ENCODE measurements at regions not wholly inside any gene's neighbourhood (a gene's known extent, or its start where the extent isn't known, plus 50 kb on each side); places are given as distances from the start of the nearest gene placed in this dataset.

GRCh38 chr22:27456696-27457503, 344.7 kb downstream of the MN1 start:
- no peak for TF ChIP-seq CTCF (conservative IDR thresholded peaks at IDR 0.05; ENCODE audit: low read length)
- peak; percentile 90 for DNase-seq (ENCODE audit: low read depth)
- no peak overlapping the region for H3K4me3 ChIP-seq (ENCODE audit: low read length)

GRCh38 chr22:27459999-27460398, 341.6 kb downstream of the MN1 start:
- TF ChIP-seq CTCF (conservative IDR thresholded peaks at IDR 0.05; ENCODE audit: low read length), result no peak
- DNase-seq (ENCODE audit: low read depth), result peak; percentile 38

GRCh38 chr22:27460591-27461347, 340.8 kb downstream of the MN1 start:
- TF ChIP-seq CTCF (conservative IDR thresholded peaks at IDR 0.05; ENCODE audit: low read length), result no peak
- peak; percentile 97 for DNase-seq (ENCODE audit: low read depth)
- no peak overlapping the region for H3K4me3 ChIP-seq (ENCODE audit: low read length)

More at GRCh38 chr22:27459999-27460398, 341.6 kb downstream of the MN1 start:
- H3K4me3 ChIP-seq (ENCODE audit: low read length), result no peak overlapping the region

- no peak for TF ChIP-seq CTCF (conservative IDR thresholded peaks at IDR 0.05; ENCODE audit: low read length)
- peak; percentile 99 for DNase-seq (ENCODE audit: low read depth)
- H3K4me3 ChIP-seq (ENCODE audit: low read length), result no peak overlapping the region
Observed at GRCh38 chr22:27461470-27461869, 340.1 kb downstream of the MN1 start.

- H3K4me3 ChIP-seq (ENCODE audit: low read length), result no peak overlapping the region
- DNase-seq (ENCODE audit: low read depth), result peak; percentile 83
- no peak for TF ChIP-seq CTCF (conservative IDR thresholded peaks at IDR 0.05; ENCODE audit: low read length)
Observed at GRCh38 chr22:27462190-27462589, 339.4 kb downstream of the MN1 start.

GRCh38 chr22:27463121-27463660, 338.4 kb downstream of the MN1 start:
- no peak overlapping the region for H3K4me3 ChIP-seq (ENCODE audit: low read length)
- peak; percentile 79 for DNase-seq (ENCODE audit: low read depth)
- TF ChIP-seq CTCF (conservative IDR thresholded peaks at IDR 0.05; ENCODE audit: low read length), result no peak

Data from AG10803 (cell line).